CD4-positive, alpha-beta memory T cell (primary cell): ENCODE measurements at regions not wholly inside any gene's neighbourhood (a gene's known extent, or its start where the extent isn't known, plus 50 kb on each side); places are given as distances from the start of the nearest gene placed in this dataset.
A peak's percentile ranks its signal among the peaks of the same experiment; 100 is the strongest.

Experiments
- CTCF ChIA-PET: fragments of 350-600 bp; sonication (Branson Sonifier 250); formaldehyde crosslinking; loops from one replicate; lab custom pipeline; 2021; ENCODE audit warnings: inconsistent platforms; ENCODE audit not compliant: partially characterized antibody; lab: Charles Lee
- POLR2A ChIA-PET: fragments of 350-600 bp; sonication (Branson Sonifier 250); formaldehyde crosslinking; loops from one replicate; lab custom pipeline; 2021; ENCODE audit not compliant: partially characterized antibody; lab: Charles Lee
- DNase-seq, 5 donors: peaks; one replicate each; pipeline versions ENCODE4 v3.0.0 to v3.0.0-alpha.2; 2020 to 2022; ENCODE audit warnings: mixed read lengths in 1 of 5
- H3K27ac ChIP-seq: one replicate; pipeline ENCODE4 v1.7.0; 2013; ENCODE audit warnings: low read depth, low read length
- H3K27me3 ChIP-seq: 2 replicates; pipeline ENCODE4 v1.7.0; 2013; ENCODE audit warnings: mild to moderate bottlenecking, low read length, moderate library complexity; ENCODE audit not compliant: insufficient read depth
- H3K36me3 ChIP-seq: 2 replicates; pipeline ENCODE4 v1.7.0; 2013; ENCODE audit warnings: mild to moderate bottlenecking, low read length, moderate library complexity; ENCODE audit not compliant: insufficient read depth
- H3K4me1 ChIP-seq: 2 replicates; pipeline ENCODE4 v1.7.0; 2013; ENCODE audit warnings: mild to moderate bottlenecking, low read length, moderate library complexity; ENCODE audit not compliant: insufficient read depth
- H3K4me3 ChIP-seq, 2 donors: one replicate each; pipeline ENCODE4 v1.7.0; 2013; ENCODE audit warnings: low read length in 2 of 2, mild to moderate bottlenecking in 1 of 2
- H3K9me3 ChIP-seq, 2 donors: one replicate each; pipeline ENCODE4 v1.7.0; 2013; ENCODE audit warnings: low read length in 2 of 2, control low read depth in 1 of 2; ENCODE audit not compliant: control insufficient read depth in 1 of 2
- H3K27ac Mint-ChIP-seq, 7 donors: one replicate each; pipeline ENCODE4 v1.8.0; 2020 to 2021; ENCODE audit warnings: mixed read lengths in 7 of 7, mild to moderate bottlenecking in 6 of 7, inconsistent platforms in 3 of 7, moderate library complexity in 3 of 7
- H3K27me3 Mint-ChIP-seq, 2 donors: one replicate each; pipeline ENCODE4 v1.8.0; 2020 to 2021; ENCODE audit warnings: mixed read lengths in 2 of 2
- H3K36me3 Mint-ChIP-seq, 2 donors: one replicate each; pipeline ENCODE4 v1.8.0; 2020 to 2021; ENCODE audit warnings: mixed read lengths in 2 of 2, inconsistent platforms in 1 of 2, mild to moderate bottlenecking in 1 of 2
- H3K4me1 Mint-ChIP-seq, 4 donors: one replicate each; pipeline ENCODE4 v1.8.0; 2020 to 2021; ENCODE audit warnings: mixed read lengths in 4 of 4, mild to moderate bottlenecking in 1 of 4
- H3K4me3 Mint-ChIP-seq, 8 donors: one replicate each; pipeline ENCODE4 v1.8.0; 2020 to 2021; ENCODE audit warnings: mixed read lengths in 8 of 8, mild to moderate bottlenecking in 7 of 8, moderate library complexity in 6 of 8, inconsistent platforms in 3 of 8
- H3K9me3 Mint-ChIP-seq, 8 donors: one replicate each; pipeline ENCODE4 v1.8.0; 2020 to 2021; ENCODE audit warnings: mixed read lengths in 8 of 8, mild to moderate bottlenecking in 5 of 8, inconsistent platforms in 3 of 8, moderate library complexity in 1 of 8
- intact Hi-C: fragments of 100-400 bp; cut with micrococcal nuclease; formaldehyde crosslinking; loops from one replicate; pipeline ENCODE4 v1.15.1; 2023

DNA sequence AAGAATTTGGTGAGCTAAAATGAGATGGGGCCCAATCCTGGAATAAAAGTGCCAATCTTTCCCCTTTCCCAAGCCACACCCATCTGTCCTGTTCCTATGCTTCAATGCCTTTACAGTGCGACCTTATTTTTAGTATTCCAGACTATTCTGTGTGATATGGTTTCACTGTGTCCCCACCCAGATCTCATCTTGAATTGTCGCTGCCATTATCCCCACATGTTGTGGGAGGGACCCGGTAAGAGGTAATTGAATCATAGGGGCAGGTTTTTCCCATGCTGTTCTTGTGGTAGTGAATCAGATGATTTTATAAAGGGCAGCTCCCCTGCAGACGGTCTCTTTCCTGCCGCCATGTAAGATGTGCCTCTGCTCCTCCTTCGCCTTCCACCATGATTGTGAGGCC, 129.3 kb upstream of the KIF26B start:
- H3K27me3 Mint-ChIP-seq = no peaks in the 10 kb centered on the region
- POLR2A ChIA-PET = no interaction called here
- H3K4me1 Mint-ChIP-seq = peaks cover 5 to 9% (median 6%) of the 10 kb centered on the region in 4 donors
- no peak overlapping the region for H3K4me3 Mint-ChIP-seq
- Histone ChIP-seq H3K4me3 (no peak overlapping the region), H3K9me3 (no peaks in the 10 kb centered on the region), H3K27me3 (no peaks in the 10 kb centered on the region), H3K36me3 (no peaks in the 10 kb centered on the region), H3K27ac (no peak overlapping the region), H3K4me1 (peaks cover 6% of the 10 kb centered on the region)
- CTCF ChIA-PET = no interaction called here
- intact Hi-C loops = no loop called here
- no peaks in the 10 kb centered on the region for H3K9me3 Mint-ChIP-seq
- H3K27ac Mint-ChIP-seq = no peak overlapping the region
- no peaks in the 10 kb centered on the region for H3K36me3 Mint-ChIP-seq
- no peak for DNase-seq

- intact Hi-C loops = no loop called here
- H3K9me3 ChIP-seq = no peaks in the 10 kb centered on the region
- ChIA-PET POLR2A (no interaction called here), CTCF (no interaction called here)
- H3K27ac Mint-ChIP-seq = no peak overlapping the region
- no peaks in the 10 kb centered on the region for H3K27me3 ChIP-seq
- no peaks in the 10 kb centered on the region for H3K4me1 Mint-ChIP-seq
- no peak overlapping the region for H3K27ac ChIP-seq
- no peaks in the 10 kb centered on the region for H3K4me1 ChIP-seq
- no peaks in the 10 kb centered on the region for H3K36me3 ChIP-seq
- no peaks in the 10 kb centered on the region for H3K27me3 Mint-ChIP-seq
- no peak overlapping the region for H3K4me3 Mint-ChIP-seq
- DNase-seq = no peak
- no peak overlapping the region for H3K4me3 ChIP-seq
- no peaks in the 10 kb centered on the region for H3K36me3 Mint-ChIP-seq
- no peaks in the 10 kb centered on the region for H3K9me3 Mint-ChIP-seq
Measured at GRCh38 chr1:245023222-245023621, 131.6 kb upstream of the KIF26B start.

DNA sequence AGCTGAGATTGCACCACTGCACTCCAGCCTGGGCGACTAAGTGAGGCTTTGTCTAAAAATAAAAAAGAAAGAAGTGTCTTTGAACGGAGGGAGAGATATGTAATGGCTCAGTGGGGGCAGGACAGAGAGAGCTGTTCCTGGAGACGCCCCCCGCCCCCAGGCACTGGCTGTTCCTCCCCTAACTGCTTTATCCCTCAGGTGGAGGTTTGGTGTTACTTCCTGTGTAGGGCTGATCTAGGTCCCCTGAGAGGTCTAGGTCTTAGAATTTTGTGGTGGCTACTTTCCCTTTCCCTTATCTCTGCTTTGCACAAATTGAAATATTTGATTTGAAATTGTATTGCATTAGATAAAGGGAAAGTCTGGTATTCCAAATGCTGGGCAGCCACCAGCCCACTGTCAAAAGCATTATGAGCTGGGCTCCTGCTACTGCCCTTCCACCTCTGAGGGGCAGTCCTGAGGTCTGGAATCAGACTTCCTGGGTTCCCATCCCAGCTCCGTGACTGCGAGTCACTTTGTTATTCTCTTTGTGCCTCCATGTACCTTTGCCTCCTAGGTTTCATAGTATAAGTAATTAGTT, 134.8 kb upstream of the KIF26B start:
- intact Hi-C loops = no loop called here
- Histone ChIP-seq H3K27ac (no peak overlapping the region), H3K9me3 (no peaks in the 10 kb centered on the region), H3K36me3 (no peaks in the 10 kb centered on the region), H3K4me1 (no peaks in the 10 kb centered on the region), H3K4me3 (no peak overlapping the region), H3K27me3 (no peaks in the 10 kb centered on the region)
- CTCF ChIA-PET = interaction anchor here (1.0 to 2.2 kb wide), 3 partner anchors 22 to 207 kb away, joined by 3 to 14 read pairs (median 3); no protein-coding TSS in a partner anchor
- Mint-ChIP-seq H3K27me3 (no peaks in the 10 kb centered on the region), H3K4me3 (no peak overlapping the region), H3K36me3 (no peaks in the 10 kb centered on the region), H3K4me1 (no peaks in the 10 kb centered on the region), H3K9me3 (no peaks in the 10 kb centered on the region), H3K27ac (no peak overlapping the region)
- no peak for DNase-seq
- POLR2A ChIA-PET = interaction anchor here (0.8 kb wide), 1 partner anchor 185 kb away, joined by 3 read pairs; the partner anchor contains the start of gene COX20

- CTCF ChIA-PET = interaction anchor here (1.2 to 2.1 kb wide), 2 partner anchors 9 to 26 kb away, joined by 4 to 7 read pairs; no protein-coding TSS in a partner anchor
- POLR2A ChIA-PET = no interaction called here
- peaks cover 0 to 2% (median 0%) of the 10 kb centered on the region in 4 donors for H3K4me1 Mint-ChIP-seq
- H3K27me3 Mint-ChIP-seq = no peaks in the 10 kb centered on the region
- no peak overlapping the region for H3K27ac Mint-ChIP-seq
- no peak overlapping the region for H3K4me3 ChIP-seq
- H3K9me3 ChIP-seq = no peaks in the 10 kb centered on the region
- no peaks in the 10 kb centered on the region for H3K4me1 ChIP-seq
- H3K36me3 Mint-ChIP-seq = no peaks in the 10 kb centered on the region
- no peak overlapping the region for H3K4me3 Mint-ChIP-seq
- H3K27ac ChIP-seq = no peak overlapping the region
- no peak for DNase-seq
- H3K36me3 ChIP-seq = no peaks in the 10 kb centered on the region
- no peaks in the 10 kb centered on the region for H3K27me3 ChIP-seq
- no peaks in the 10 kb centered on the region for H3K9me3 Mint-ChIP-seq
- intact Hi-C loops = no loop called here
Measured at GRCh38 chr1:245016700-245017099, 138.1 kb upstream of the KIF26B start.

- H3K4me3 ChIP-seq = no peak overlapping the region
- Mint-ChIP-seq H3K4me3 (no peak overlapping the region), H3K9me3 (no peaks in the 10 kb centered on the region), H3K27me3 (no peaks in the 10 kb centered on the region), H3K27ac (no peak overlapping the region), H3K36me3 (no peaks in the 10 kb centered on the region), H3K4me1 (peaks cover 0 to 2% (median 0%) of the 10 kb centered on the region in 4 donors)
- ChIA-PET CTCF (no interaction called here), POLR2A (no interaction called here)
- no peaks in the 10 kb centered on the region for H3K27me3 ChIP-seq
- no peak overlapping the region for H3K27ac ChIP-seq
- H3K4me1 ChIP-seq = no peaks in the 10 kb centered on the region
- DNase-seq = no peak
- H3K36me3 ChIP-seq = no peaks in the 10 kb centered on the region
- H3K9me3 ChIP-seq = no peaks in the 10 kb centered on the region
- intact Hi-C loops = no loop called here
Measured at GRCh38 chr1:245015031-245015430, 139.8 kb upstream of the KIF26B start.

GRCh38 chr1:245014247-245015029, 140.3 kb upstream of the KIF26B start:
- H3K4me1 ChIP-seq = no peaks in the 10 kb centered on the region
- no peaks in the 10 kb centered on the region for H3K27me3 ChIP-seq
- H3K27ac ChIP-seq = no peak overlapping the region
- no peak for DNase-seq
- intact Hi-C loops = no loop called here
- Mint-ChIP-seq H3K36me3 (no peaks in the 10 kb centered on the region), H3K27ac (peak overlapping the region in 2 of 7 donors; percentile 49 to 56), H3K4me3 (no peak overlapping the region), H3K4me1 (peaks cover 0 to 2% (median 0%) of the 10 kb centered on the region in 4 donors), H3K27me3 (no peaks in the 10 kb centered on the region), H3K9me3 (no peaks in the 10 kb centered on the region)
- ChIA-PET POLR2A (no interaction called here), CTCF (interaction anchor here (0.7 to 1.8 kb wide), 3 partner anchors 28 to 1510 kb away, joined by 3 to 6 read pairs (median 4); no protein-coding TSS in a partner anchor)
- H3K36me3 ChIP-seq = no peaks in the 10 kb centered on the region
- no peak overlapping the region for H3K4me3 ChIP-seq
- H3K9me3 ChIP-seq = no peaks in the 10 kb centered on the region

- Histone ChIP-seq H3K36me3 (no peaks in the 10 kb centered on the region), H3K4me1 (no peaks in the 10 kb centered on the region), H3K27ac (no peak overlapping the region), H3K9me3 (no peaks in the 10 kb centered on the region), H3K4me3 (no peak overlapping the region), H3K27me3 (no peaks in the 10 kb centered on the region)
- Mint-ChIP-seq H3K27ac (no peak overlapping the region), H3K36me3 (no peaks in the 10 kb centered on the region), H3K4me1 (peaks cover 0 to 2% (median 0%) of the 10 kb centered on the region in 4 donors), H3K4me3 (no peak overlapping the region), H3K27me3 (no peaks in the 10 kb centered on the region), H3K9me3 (no peaks in the 10 kb centered on the region)
- CTCF ChIA-PET = interaction anchor here (1.7 kb wide), 1 partner anchor 406 kb away, joined by 3 read pairs; no protein-coding TSS in a partner anchor
- no peak for DNase-seq
- intact Hi-C loops = no loop called here
- POLR2A ChIA-PET = no interaction called here
Measured at GRCh38 chr1:245010018-245010614, 144.7 kb upstream of the KIF26B start.
